ENCODE measurements at regions not wholly inside any gene's neighbourhood (a gene's known extent, or its start where the extent isn't known, plus 50 kb on each side); places are given as distances from the start of the nearest gene placed in this dataset.

DNA sequence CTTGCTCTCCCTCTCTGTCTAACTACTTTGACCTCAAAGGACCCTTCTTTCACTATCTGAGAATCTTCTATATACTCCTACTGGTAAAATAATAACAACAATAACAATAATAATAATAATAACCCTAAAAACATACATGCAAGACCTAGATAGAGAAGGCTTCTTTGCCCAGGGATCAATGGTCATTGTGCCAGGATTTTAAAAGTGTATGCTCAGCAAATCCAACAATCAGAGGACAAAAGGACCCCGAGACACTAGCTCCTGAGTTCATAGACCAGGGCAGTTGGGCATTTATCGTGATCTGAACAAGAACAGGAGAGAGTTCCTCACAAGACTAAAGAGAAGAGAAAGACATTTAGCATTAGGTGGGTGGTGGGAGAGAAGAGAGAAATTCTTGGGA is 358.5 kb downstream of the DAD1 start:
- H3K4me3 ChIP-seq (ENCODE audit: low read length in 3 of 3) = no peak overlapping the region

DNA sequence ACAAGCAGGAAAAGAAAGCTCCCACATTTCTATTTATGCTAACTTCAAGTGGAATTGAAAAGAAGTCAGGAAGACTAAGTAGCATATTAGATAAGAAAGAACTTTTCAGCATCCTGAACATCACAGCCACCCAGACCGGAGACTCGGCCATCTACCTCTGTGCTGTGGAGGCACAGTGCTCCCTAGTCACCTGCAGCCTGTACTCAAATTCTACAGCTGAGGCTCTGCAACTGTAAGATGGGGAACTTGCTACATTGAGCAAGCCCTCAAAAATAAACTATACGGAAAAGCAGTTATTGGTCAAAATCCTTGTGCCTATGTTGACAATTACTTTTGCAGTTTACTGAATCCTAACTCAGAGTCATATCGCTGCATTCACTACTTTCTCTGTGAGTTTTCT is 361.9 kb downstream of the DAD1 start:
- Histone ChIP-seq H3K27me3 (ENCODE audit: control insufficient read depth in 3 of 3, insufficient read depth in 3 of 3, low read length in 3 of 3) (peaks cover 0 to 4% (median 0%) of the 10 kb centered on the region in 3 donors), H3K9ac (ENCODE audit: low read depth in 1 of 3, low read length in 3 of 3) (no peak overlapping the region), H3K9me3 (ENCODE audit: control insufficient read depth in 3 of 3, low read length in 3 of 3) (no peaks in the 10 kb centered on the region), H3K4me1 (ENCODE audit: control insufficient read depth in 3 of 3, insufficient read depth in 3 of 3, low read length in 3 of 3) (no peaks in the 10 kb centered on the region), H3K4me3 (ENCODE audit: low read length in 3 of 3) (no peak overlapping the region), H3K27ac (ENCODE audit: low read depth, low read length) (no peak overlapping the region), H3K36me3 (ENCODE audit: control insufficient read depth in 3 of 3, insufficient read depth in 3 of 3, low read length in 3 of 3) (no peaks in the 10 kb centered on the region)

More for the DNA sequence above, 358.5 kb downstream of the DAD1 start:
- no peaks in the 10 kb centered on the region for H3K27me3 ChIP-seq (ENCODE audit: control insufficient read depth in 3 of 3, insufficient read depth in 3 of 3, low read length in 3 of 3)
- H3K27ac ChIP-seq (ENCODE audit: low read depth, low read length) = no peak overlapping the region
- no peaks in the 10 kb centered on the region for H3K9me3 ChIP-seq (ENCODE audit: control insufficient read depth in 3 of 3, low read length in 3 of 3)
- H3K36me3 ChIP-seq (ENCODE audit: control insufficient read depth in 3 of 3, insufficient read depth in 3 of 3, low read length in 3 of 3) = no peaks in the 10 kb centered on the region
- no peak overlapping the region for H3K9ac ChIP-seq (ENCODE audit: low read depth in 1 of 3, low read length in 3 of 3)
- H3K4me1 ChIP-seq (ENCODE audit: control insufficient read depth in 3 of 3, insufficient read depth in 3 of 3, low read length in 3 of 3) = no peaks in the 10 kb centered on the region

DNA sequence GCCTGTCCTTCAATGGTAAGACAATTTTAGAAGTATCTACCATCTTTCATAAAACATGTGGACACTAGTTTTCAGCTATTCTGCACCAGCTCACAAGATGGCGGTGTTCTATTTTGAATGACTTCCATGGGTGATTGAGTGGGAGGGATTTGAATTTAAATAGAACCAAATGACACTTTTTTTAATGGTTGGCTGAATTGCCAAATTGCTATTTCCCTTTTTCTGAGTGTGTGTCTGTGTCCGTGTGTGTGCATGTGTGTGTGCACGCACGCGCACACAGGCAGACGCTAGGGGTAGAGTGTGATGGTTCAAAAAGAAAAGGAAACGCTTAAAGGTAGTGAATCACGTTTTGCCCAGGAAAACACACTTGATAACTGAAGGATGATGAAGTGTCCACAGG is 362.6 kb downstream of the DAD1 start:
- Histone ChIP-seq H3K4me3 (ENCODE audit: low read length in 3 of 3) (no peak overlapping the region), H3K4me1 (ENCODE audit: control insufficient read depth in 3 of 3, insufficient read depth in 3 of 3, low read length in 3 of 3) (no peaks in the 10 kb centered on the region), H3K36me3 (ENCODE audit: control insufficient read depth in 3 of 3, insufficient read depth in 3 of 3, low read length in 3 of 3) (no peaks in the 10 kb centered on the region), H3K27ac (ENCODE audit: low read depth, low read length) (no peak overlapping the region), H3K9me3 (ENCODE audit: control insufficient read depth in 3 of 3, low read length in 3 of 3) (no peaks in the 10 kb centered on the region), H3K27me3 (ENCODE audit: control insufficient read depth in 3 of 3, insufficient read depth in 3 of 3, low read length in 3 of 3) (peaks cover 0 to 4% (median 0%) of the 10 kb centered on the region in 3 donors), H3K9ac (ENCODE audit: low read depth in 1 of 3, low read length in 3 of 3) (no peak overlapping the region)

DNA sequence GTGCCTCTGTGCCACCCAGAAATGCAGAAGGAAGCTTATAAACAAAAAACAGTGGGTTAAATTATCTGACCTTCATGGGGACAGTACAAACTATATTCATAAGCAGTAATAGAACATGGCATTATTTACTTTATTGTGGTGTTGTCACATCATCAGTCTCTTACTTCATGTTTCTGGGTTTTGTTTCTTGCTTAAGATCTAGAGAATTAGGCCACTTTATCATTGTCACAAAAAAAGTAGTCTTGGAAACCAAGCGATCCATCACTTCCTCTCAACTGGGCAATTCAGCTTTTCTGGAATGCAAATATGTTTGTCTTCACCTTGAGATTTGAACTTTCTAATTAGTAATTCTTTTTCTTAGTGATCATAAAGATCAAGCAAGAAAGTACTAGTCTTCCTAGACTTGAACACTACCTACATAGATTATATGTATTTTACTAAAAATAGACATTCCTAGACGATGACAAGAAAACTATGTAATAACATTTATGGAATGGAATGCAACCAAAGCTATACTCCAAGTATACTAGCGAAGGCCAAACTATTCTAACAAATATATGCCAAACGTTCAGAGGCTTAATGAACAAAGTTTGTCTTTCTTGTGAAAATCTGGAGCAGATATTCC is 363.4 kb downstream of the DAD1 start:
- H3K9ac ChIP-seq (ENCODE audit: low read depth in 1 of 3, low read length in 3 of 3) = no peak overlapping the region

DNA sequence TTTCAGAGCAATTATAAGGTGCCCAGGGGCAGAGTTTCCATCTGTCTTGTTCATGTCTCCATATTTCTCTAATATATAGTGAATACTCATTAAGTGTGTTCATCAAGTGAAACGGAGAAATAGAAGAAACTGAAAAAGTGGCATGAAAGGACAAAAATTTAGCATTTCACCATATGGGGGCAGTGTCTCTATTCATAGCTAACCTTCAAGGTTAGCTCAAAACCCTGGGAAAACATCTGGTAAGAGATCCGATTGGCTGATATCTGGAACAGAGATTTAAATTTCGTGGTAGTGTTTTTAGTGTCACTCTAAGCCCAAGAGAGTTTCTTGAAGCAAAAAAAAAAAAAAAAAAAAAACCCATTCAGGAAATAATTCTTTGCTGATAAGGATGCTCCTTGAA is 367.5 kb downstream of the DAD1 start:
- Histone ChIP-seq H3K27me3 (ENCODE audit: control insufficient read depth in 3 of 3, insufficient read depth in 3 of 3, low read length in 3 of 3) (peaks cover 0 to 7% (median 0%) of the 10 kb centered on the region in 3 donors), H3K36me3 (ENCODE audit: control insufficient read depth in 3 of 3, insufficient read depth in 3 of 3, low read length in 3 of 3) (no peaks in the 10 kb centered on the region), H3K4me3 (ENCODE audit: low read length in 3 of 3) (no peak overlapping the region), H3K4me1 (ENCODE audit: control insufficient read depth in 3 of 3, insufficient read depth in 3 of 3, low read length in 3 of 3) (no peaks in the 10 kb centered on the region), H3K9ac (ENCODE audit: low read depth in 1 of 3, low read length in 3 of 3) (no peak overlapping the region), H3K27ac (ENCODE audit: low read depth, low read length) (no peak overlapping the region), H3K9me3 (ENCODE audit: control insufficient read depth in 3 of 3, low read length in 3 of 3) (no peaks in the 10 kb centered on the region)

More for the DNA sequence above, 363.4 kb downstream of the DAD1 start:
- H3K27me3 ChIP-seq (ENCODE audit: control insufficient read depth in 3 of 3, insufficient read depth in 3 of 3, low read length in 3 of 3) = peaks cover 0 to 4% (median 0%) of the 10 kb centered on the region in 3 donors
- H3K36me3 ChIP-seq (ENCODE audit: control insufficient read depth in 3 of 3, insufficient read depth in 3 of 3, low read length in 3 of 3) = no peaks in the 10 kb centered on the region
- H3K4me3 ChIP-seq (ENCODE audit: low read length in 3 of 3) = no peak overlapping the region
- no peaks in the 10 kb centered on the region for H3K9me3 ChIP-seq (ENCODE audit: control insufficient read depth in 3 of 3, low read length in 3 of 3)
- no peaks in the 10 kb centered on the region for H3K4me1 ChIP-seq (ENCODE audit: control insufficient read depth in 3 of 3, insufficient read depth in 3 of 3, low read length in 3 of 3)
- no peak overlapping the region for H3K27ac ChIP-seq (ENCODE audit: low read depth, low read length)

DNA sequence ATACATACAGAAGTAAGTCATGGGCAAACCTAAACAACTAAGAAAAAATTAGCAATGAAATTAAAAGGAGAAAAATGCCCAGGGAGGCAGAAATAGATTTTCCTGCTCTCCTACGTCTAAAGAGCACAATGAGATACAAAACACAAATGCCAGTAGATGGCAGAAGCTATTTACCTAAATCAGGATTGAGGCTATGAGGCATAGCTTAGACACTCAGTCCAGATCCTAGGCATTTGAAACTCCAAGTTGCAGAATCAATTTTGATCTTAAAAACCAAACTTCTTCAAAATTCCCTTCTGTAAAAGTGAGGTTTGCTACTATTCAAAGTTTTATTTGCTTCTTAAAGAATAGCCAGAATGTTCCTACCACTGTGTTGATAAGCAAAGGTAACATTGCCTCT is 368.6 kb downstream of the DAD1 start:
- Histone ChIP-seq H3K36me3 (ENCODE audit: control insufficient read depth in 3 of 3, insufficient read depth in 3 of 3, low read length in 3 of 3) (no peaks in the 10 kb centered on the region), H3K4me1 (ENCODE audit: control insufficient read depth in 3 of 3, insufficient read depth in 3 of 3, low read length in 3 of 3) (no peaks in the 10 kb centered on the region), H3K9ac (ENCODE audit: low read depth in 1 of 3, low read length in 3 of 3) (no peak overlapping the region), H3K27me3 (ENCODE audit: control insufficient read depth in 3 of 3, insufficient read depth in 3 of 3, low read length in 3 of 3) (peaks cover 0 to 7% (median 0%) of the 10 kb centered on the region in 3 donors), H3K9me3 (ENCODE audit: control insufficient read depth in 3 of 3, low read length in 3 of 3) (no peaks in the 10 kb centered on the region), H3K27ac (ENCODE audit: low read depth, low read length) (no peak overlapping the region), H3K4me3 (ENCODE audit: low read length in 3 of 3) (no peak overlapping the region)

DNA sequence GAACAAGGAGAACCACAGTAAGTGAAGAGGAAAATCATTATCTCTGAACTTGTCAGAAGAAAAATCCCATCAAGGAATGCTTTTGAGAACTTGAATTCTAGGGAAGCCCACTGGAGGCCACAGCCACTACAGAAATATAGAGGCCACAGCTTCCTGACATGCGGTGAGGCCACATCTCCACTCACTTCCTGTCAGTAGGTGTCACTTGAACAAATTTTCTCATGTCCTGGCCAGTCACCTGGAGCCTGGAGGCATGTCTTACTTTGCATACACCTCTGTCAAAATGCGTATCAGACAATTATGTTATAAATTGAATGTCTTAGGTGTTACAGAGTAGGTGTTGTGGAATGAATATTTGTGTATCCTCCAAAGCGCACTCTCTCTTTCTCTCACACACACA is 370.3 kb downstream of the DAD1 start:
- H3K27ac ChIP-seq (ENCODE audit: low read depth, low read length) = no peak overlapping the region
- no peak overlapping the region for H3K4me3 ChIP-seq (ENCODE audit: low read length in 3 of 3)
- H3K27me3 ChIP-seq (ENCODE audit: control insufficient read depth in 3 of 3, insufficient read depth in 3 of 3, low read length in 3 of 3) = peaks cover 0 to 7% (median 0%) of the 10 kb centered on the region in 3 donors
- no peaks in the 10 kb centered on the region for H3K4me1 ChIP-seq (ENCODE audit: control insufficient read depth in 3 of 3, insufficient read depth in 3 of 3, low read length in 3 of 3)
- peaks cover 0 to 2% (median 0%) of the 10 kb centered on the region in 3 donors for H3K9me3 ChIP-seq (ENCODE audit: control insufficient read depth in 3 of 3, low read length in 3 of 3)
- H3K9ac ChIP-seq (ENCODE audit: low read depth in 1 of 3, low read length in 3 of 3) = no peak overlapping the region
- no peaks in the 10 kb centered on the region for H3K36me3 ChIP-seq (ENCODE audit: control insufficient read depth in 3 of 3, insufficient read depth in 3 of 3, low read length in 3 of 3)

DNA sequence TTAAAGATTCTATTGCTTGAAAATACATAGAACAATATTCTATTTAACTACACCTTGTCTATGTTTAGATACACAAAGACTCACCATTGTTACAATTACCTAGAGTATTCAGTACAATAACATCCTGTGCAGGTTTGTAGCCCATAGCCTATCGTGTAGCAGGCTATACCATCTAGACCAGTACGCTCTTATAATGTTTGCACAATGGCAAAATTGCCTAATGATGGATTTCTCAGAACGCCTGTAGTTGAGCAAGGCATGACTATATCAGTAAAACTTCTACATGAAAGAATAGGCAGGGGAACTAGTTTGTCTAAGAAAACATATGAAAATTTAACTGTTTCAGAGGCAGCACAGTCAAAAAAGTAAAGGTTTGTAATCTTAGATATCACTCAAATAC is 375.9 kb downstream of the DAD1 start:
- Histone ChIP-seq H3K36me3 (ENCODE audit: control insufficient read depth in 3 of 3, insufficient read depth in 3 of 3, low read length in 3 of 3) (no peaks in the 10 kb centered on the region), H3K27me3 (ENCODE audit: control insufficient read depth in 3 of 3, insufficient read depth in 3 of 3, low read length in 3 of 3) (no peaks in the 10 kb centered on the region), H3K9me3 (ENCODE audit: control insufficient read depth in 3 of 3, low read length in 3 of 3) (peaks cover 0 to 2% (median 0%) of the 10 kb centered on the region in 3 donors), H3K4me1 (ENCODE audit: control insufficient read depth in 3 of 3, insufficient read depth in 3 of 3, low read length in 3 of 3) (no peaks in the 10 kb centered on the region), H3K4me3 (ENCODE audit: low read length in 3 of 3) (no peak overlapping the region), H3K27ac (ENCODE audit: low read depth, low read length) (no peak overlapping the region), H3K9ac (ENCODE audit: low read depth in 1 of 3, low read length in 3 of 3) (no peak overlapping the region)

DNA sequence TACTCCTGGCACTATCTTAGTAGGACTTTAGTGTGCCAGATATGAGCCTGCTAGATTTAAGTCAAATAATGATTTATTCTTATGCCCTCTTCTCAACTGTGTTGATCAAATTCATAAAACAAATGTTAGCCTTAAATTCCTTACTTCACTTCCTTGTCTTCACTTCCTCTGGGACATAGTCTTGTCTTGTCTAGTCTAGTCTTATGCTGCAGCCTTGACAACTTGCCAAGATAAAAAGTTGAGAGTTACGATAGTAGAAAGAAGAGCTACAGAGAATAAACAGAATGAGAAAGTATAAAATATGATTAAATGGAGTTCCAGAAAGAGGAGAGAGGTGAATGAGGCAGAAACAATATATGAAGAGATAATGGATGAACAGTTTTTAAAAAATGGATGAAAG is 378.1 kb downstream of the DAD1 start:
- Histone ChIP-seq H3K9ac (ENCODE audit: low read depth in 1 of 3, low read length in 3 of 3) (no peak overlapping the region), H3K4me3 (ENCODE audit: low read length in 3 of 3) (no peak overlapping the region), H3K9me3 (ENCODE audit: control insufficient read depth in 3 of 3, low read length in 3 of 3) (peaks cover 0 to 2% (median 0%) of the 10 kb centered on the region in 3 donors), H3K36me3 (ENCODE audit: control insufficient read depth in 3 of 3, insufficient read depth in 3 of 3, low read length in 3 of 3) (no peaks in the 10 kb centered on the region), H3K4me1 (ENCODE audit: control insufficient read depth in 3 of 3, insufficient read depth in 3 of 3, low read length in 3 of 3) (no peaks in the 10 kb centered on the region), H3K27ac (ENCODE audit: low read depth, low read length) (no peak overlapping the region), H3K27me3 (ENCODE audit: control insufficient read depth in 3 of 3, insufficient read depth in 3 of 3, low read length in 3 of 3) (no peaks in the 10 kb centered on the region)

DNA sequence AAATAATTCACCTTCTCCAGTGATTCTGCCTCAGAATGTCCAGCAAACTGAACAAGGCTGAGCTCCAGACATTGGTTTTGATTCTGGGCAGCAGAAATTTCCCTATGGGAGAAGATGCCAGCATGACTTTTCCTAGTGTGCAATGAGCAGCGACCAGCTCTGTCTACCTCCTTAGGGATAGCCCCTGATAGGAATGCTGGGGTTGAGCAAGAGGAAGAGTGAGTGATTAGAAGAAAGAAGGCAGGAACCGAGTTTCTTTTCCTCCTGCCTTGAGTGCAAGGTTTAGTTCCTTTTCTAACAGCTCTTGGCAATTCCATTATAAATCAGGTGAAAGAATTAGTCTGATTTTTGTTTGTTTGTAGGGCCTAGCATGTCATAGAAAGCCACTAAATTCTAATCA is 379.0 kb downstream of the DAD1 start:
- H3K4me1 ChIP-seq (ENCODE audit: control insufficient read depth in 3 of 3, insufficient read depth in 3 of 3, low read length in 3 of 3) = no peaks in the 10 kb centered on the region
- H3K36me3 ChIP-seq (ENCODE audit: control insufficient read depth in 3 of 3, insufficient read depth in 3 of 3, low read length in 3 of 3) = no peaks in the 10 kb centered on the region
- H3K27ac ChIP-seq (ENCODE audit: low read depth, low read length) = no peak overlapping the region
- no peak overlapping the region for H3K4me3 ChIP-seq (ENCODE audit: low read length in 3 of 3)
- no peaks in the 10 kb centered on the region for H3K27me3 ChIP-seq (ENCODE audit: control insufficient read depth in 3 of 3, insufficient read depth in 3 of 3, low read length in 3 of 3)
- H3K9me3 ChIP-seq (ENCODE audit: control insufficient read depth in 3 of 3, low read length in 3 of 3) = no peaks in the 10 kb centered on the region
- no peak overlapping the region for H3K9ac ChIP-seq (ENCODE audit: low read depth in 1 of 3, low read length in 3 of 3)

All from skeletal muscle tissue (tissue), 3 donors.